ENCODE measurements at regions not wholly inside any gene's neighbourhood (a gene's known extent, or its start where the extent isn't known, plus 50 kb on each side); places are given as distances from the start of the nearest gene placed in this dataset.

GRCh38 chr14:97283005-97283403, 485.8 kb downstream of the VRK1 start:
- H3K27me3 Mint-ChIP-seq (ENCODE audit: low read depth, unreplicated experiment) = peaks cover 18% of the 10 kb centered on the region
- peaks cover 11% of the 10 kb centered on the region for H3K4me1 Mint-ChIP-seq (ENCODE audit: low read depth, unreplicated experiment)
- H3K36me3 Mint-ChIP-seq (ENCODE audit: low read depth, unreplicated experiment) = no peaks in the 10 kb centered on the region
- Histone ChIP-seq H3K9me3 (ENCODE audit: insufficient read depth, low read depth, low read length) (no peaks in the 10 kb centered on the region), H3K79me2 (ENCODE audit: insufficient read depth, low read length) (no peaks in the 10 kb centered on the region), H4K20me1 (ENCODE audit: insufficient read depth, low read length) (no peaks in the 10 kb centered on the region), H3K27ac (ENCODE audit: low read depth, low read length) (no peak overlapping the region), H3K9ac (ENCODE audit: low read length) (no peak overlapping the region), H3K4me1 (ENCODE audit: insufficient read depth, low read length) (peaks cover 9% of the 10 kb centered on the region), H3K27me3 (ENCODE audit: insufficient read depth, low read length) (no peaks in the 10 kb centered on the region), H3K4me3 (ENCODE audit: insufficient read depth, low read depth, low read length) (no peak overlapping the region), H3K4me2 (ENCODE audit: low read length) (no peak overlapping the region), H2AFZ (ENCODE audit: low read depth, low read length) (no peak overlapping the region), H3K36me3 (ENCODE audit: insufficient read depth, low read length) (no peaks in the 10 kb centered on the region)
- no peak for DNase-seq (ENCODE audit: low read depth)
- H3K9me3 Mint-ChIP-seq (ENCODE audit: unreplicated experiment) = no peaks in the 10 kb centered on the region
- no peak overlapping the region for H3K27ac Mint-ChIP-seq (ENCODE audit: unreplicated experiment)
- no peak overlapping the region for H3K4me3 Mint-ChIP-seq (ENCODE audit: unreplicated experiment)
- FAIRE-seq = no peak
- TF ChIP-seq EZH2 (IDR thresholded peaks at IDR 0.05; ENCODE audit: insufficient read depth, low read length) (no peak), CTCF (IDR thresholded peaks at IDR 0.05; ENCODE audit: insufficient read depth, low read depth, low read length) (no peak)

GRCh38 chr14:97283426-97283825, 486.2 kb downstream of the VRK1 start:
- no peaks in the 10 kb centered on the region for H3K79me2 ChIP-seq (ENCODE audit: insufficient read depth, low read length)
- Mint-ChIP-seq H3K27me3 (ENCODE audit: low read depth, unreplicated experiment) (peaks cover 20% of the 10 kb centered on the region), H3K27ac (ENCODE audit: unreplicated experiment) (no peak overlapping the region), H3K4me3 (ENCODE audit: unreplicated experiment) (no peak overlapping the region), H3K4me1 (ENCODE audit: low read depth, unreplicated experiment) (peaks cover 11% of the 10 kb centered on the region), H3K36me3 (ENCODE audit: low read depth, unreplicated experiment) (no peaks in the 10 kb centered on the region), H3K9me3 (ENCODE audit: unreplicated experiment) (no peaks in the 10 kb centered on the region)
- no peaks in the 10 kb centered on the region for H3K27me3 ChIP-seq (ENCODE audit: insufficient read depth, low read length)
- H3K9me3 ChIP-seq (ENCODE audit: insufficient read depth, low read depth, low read length) = no peaks in the 10 kb centered on the region
- TF ChIP-seq CTCF (IDR thresholded peaks at IDR 0.05; ENCODE audit: insufficient read depth, low read depth, low read length) = no peak
- no peak for TF ChIP-seq EZH2 (IDR thresholded peaks at IDR 0.05; ENCODE audit: insufficient read depth, low read length)
- no peak for FAIRE-seq
- no peak overlapping the region for H3K27ac ChIP-seq (ENCODE audit: low read depth, low read length)
- H3K4me1 ChIP-seq (ENCODE audit: insufficient read depth, low read length) = peaks cover 8% of the 10 kb centered on the region
- no peaks in the 10 kb centered on the region for H3K36me3 ChIP-seq (ENCODE audit: insufficient read depth, low read length)
- H3K9ac ChIP-seq (ENCODE audit: low read length) = no peak overlapping the region
- H3K4me2 ChIP-seq (ENCODE audit: low read length) = no peak overlapping the region
- H2AFZ ChIP-seq (ENCODE audit: low read depth, low read length) = no peak overlapping the region
- H3K4me3 ChIP-seq (ENCODE audit: insufficient read depth, low read depth, low read length) = no peak overlapping the region
- no peaks in the 10 kb centered on the region for H4K20me1 ChIP-seq (ENCODE audit: insufficient read depth, low read length)
- DNase-seq (ENCODE audit: low read depth) = no peak

GRCh38 chr14:97283841-97284240, 486.7 kb downstream of the VRK1 start:
- no peak for TF ChIP-seq CTCF (IDR thresholded peaks at IDR 0.05; ENCODE audit: insufficient read depth, low read depth, low read length)
- no peak for TF ChIP-seq EZH2 (IDR thresholded peaks at IDR 0.05; ENCODE audit: insufficient read depth, low read length)
- Histone ChIP-seq H3K9me3 (ENCODE audit: insufficient read depth, low read depth, low read length) (no peaks in the 10 kb centered on the region), H3K27me3 (ENCODE audit: insufficient read depth, low read length) (no peaks in the 10 kb centered on the region), H3K4me1 (ENCODE audit: insufficient read depth, low read length) (peaks cover 8% of the 10 kb centered on the region), H4K20me1 (ENCODE audit: insufficient read depth, low read length) (no peaks in the 10 kb centered on the region), H3K4me3 (ENCODE audit: insufficient read depth, low read depth, low read length) (no peak overlapping the region), H3K36me3 (ENCODE audit: insufficient read depth, low read length) (no peaks in the 10 kb centered on the region), H2AFZ (ENCODE audit: low read depth, low read length) (no peak overlapping the region), H3K4me2 (ENCODE audit: low read length) (no peak overlapping the region), H3K9ac (ENCODE audit: low read length) (no peak overlapping the region), H3K79me2 (ENCODE audit: insufficient read depth, low read length) (no peaks in the 10 kb centered on the region), H3K27ac (ENCODE audit: low read depth, low read length) (no peak overlapping the region)
- Mint-ChIP-seq H3K27me3 (ENCODE audit: low read depth, unreplicated experiment) (peaks cover 23% of the 10 kb centered on the region), H3K27ac (ENCODE audit: unreplicated experiment) (no peak overlapping the region), H3K9me3 (ENCODE audit: unreplicated experiment) (no peaks in the 10 kb centered on the region), H3K4me1 (ENCODE audit: low read depth, unreplicated experiment) (peaks cover 11% of the 10 kb centered on the region), H3K36me3 (ENCODE audit: low read depth, unreplicated experiment) (no peaks in the 10 kb centered on the region), H3K4me3 (ENCODE audit: unreplicated experiment) (no peak overlapping the region)
- DNase-seq (ENCODE audit: low read depth) (no peak), FAIRE-seq (no peak)

Data from astrocyte (in vitro differentiated cells and primary cell).